Neural cell (in vitro differentiated cells): ENCODE measurements at regions not wholly inside any gene's neighbourhood (a gene's known extent, or its start where the extent isn't known, plus 50 kb on each side); places are given as distances from the start of the nearest gene placed in this dataset.

Experiments
- EP300 ChIP-seq: fragments of 450-650 bp; conservative IDR thresholded peaks from 2 replicates; pipeline ENCODE4 v1.6.1; 2014; ENCODE audit warnings: antibody characterized with exemption, mild to moderate bottlenecking, moderate library complexity; ENCODE audit not compliant: poor library complexity, severe bottlenecking
- EZH2 ChIP-seq: fragments of 200-600, 300-800 bp; shearing (Covaris generic), sonication (generic); IDR thresholded peaks from 2 replicates; pipeline ENCODE4 v1.6.1; 2014; ENCODE audit warnings: antibody characterized with exemption, low read length, borderline replicate concordance, mild to moderate bottlenecking; ENCODE audit not compliant: insufficient read depth, poor library complexity, severe bottlenecking
- RAD21 ChIP-seq: fragments of 450-650 bp; conservative IDR thresholded peaks from 2 replicates; pipeline ENCODE4 v1.6.1; 2014; ENCODE audit warnings: antibody characterized with exemption, mild to moderate bottlenecking, moderate library complexity
- REST ChIP-seq: IDR thresholded peaks from 2 replicates; pipeline ENCODE4 v1.6.1; 2012; ENCODE audit warnings: borderline replicate concordance
- SMC3 ChIP-seq: fragments of 450-650 bp; conservative IDR thresholded peaks from 2 replicates; pipeline ENCODE4 v1.6.1; 2014; ENCODE audit warnings: antibody characterized with exemption, mild to moderate bottlenecking, moderate library complexity; ENCODE audit not compliant: poor library complexity
- TAF1 ChIP-seq: IDR thresholded peaks from 2 replicates; pipeline ENCODE4 v1.6.1; 2012; ENCODE audit warnings: low read depth
- TF ChIP-seq, protein P1 (sequence below): fragments of 450-650 bp; IDR thresholded peaks from 2 replicates; pipeline ENCODE4 v1.5.1; 2014; ENCODE audit warnings: antibody characterized with exemption, mild to moderate bottlenecking, moderate library complexity; ENCODE audit not compliant: poor library complexity, severe bottlenecking

DNA sequence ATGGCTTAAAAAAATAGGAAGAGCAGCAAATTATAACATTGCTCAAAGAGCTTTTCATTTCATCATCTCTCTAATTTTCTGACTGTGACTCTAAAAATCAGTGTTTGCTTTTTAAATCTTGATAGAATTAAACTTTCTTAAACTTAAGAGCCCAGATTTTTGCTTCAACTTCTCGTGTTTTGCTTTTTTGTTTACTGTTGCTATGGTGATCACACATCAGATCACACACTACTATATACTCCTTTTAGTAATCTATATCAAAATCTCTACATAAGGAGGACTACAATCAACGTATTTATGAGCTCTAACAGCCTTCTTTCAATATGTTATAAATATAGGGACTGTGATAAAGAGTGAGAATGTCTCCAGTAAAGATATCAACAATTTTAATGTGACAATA lies 537.3 kb downstream of the KCNT2 start:
- TF ChIP-seq, protein P1, sequence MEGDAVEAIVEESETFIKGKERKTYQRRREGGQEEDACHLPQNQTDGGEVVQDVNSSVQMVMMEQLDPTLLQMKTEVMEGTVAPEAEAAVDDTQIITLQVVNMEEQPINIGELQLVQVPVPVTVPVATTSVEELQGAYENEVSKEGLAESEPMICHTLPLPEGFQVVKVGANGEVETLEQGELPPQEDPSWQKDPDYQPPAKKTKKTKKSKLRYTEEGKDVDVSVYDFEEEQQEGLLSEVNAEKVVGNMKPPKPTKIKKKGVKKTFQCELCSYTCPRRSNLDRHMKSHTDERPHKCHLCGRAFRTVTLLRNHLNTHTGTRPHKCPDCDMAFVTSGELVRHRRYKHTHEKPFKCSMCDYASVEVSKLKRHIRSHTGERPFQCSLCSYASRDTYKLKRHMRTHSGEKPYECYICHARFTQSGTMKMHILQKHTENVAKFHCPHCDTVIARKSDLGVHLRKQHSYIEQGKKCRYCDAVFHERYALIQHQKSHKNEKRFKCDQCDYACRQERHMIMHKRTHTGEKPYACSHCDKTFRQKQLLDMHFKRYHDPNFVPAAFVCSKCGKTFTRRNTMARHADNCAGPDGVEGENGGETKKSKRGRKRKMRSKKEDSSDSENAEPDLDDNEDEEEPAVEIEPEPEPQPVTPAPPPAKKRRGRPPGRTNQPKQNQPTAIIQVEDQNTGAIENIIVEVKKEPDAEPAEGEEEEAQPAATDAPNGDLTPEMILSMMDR, result no peak
- TF ChIP-seq EZH2 (no peak), TAF1 (no peak), SMC3 (no peak), EP300 (no peak), REST (no peak), RAD21 (no peak)
